NCI-H226 (cell line): ENCODE measurements at regions not wholly inside any gene's neighbourhood (a gene's known extent, or its start where the extent isn't known, plus 50 kb on each side); places are given as distances from the start of the nearest gene placed in this dataset.
"Not testable (repeated sequence)": the region's sequence is repeated elsewhere in the genome, so short reads cannot be mapped to it uniquely, and the experiment has no call there.

Experiments
- DNase-seq: peaks from one replicate; pipeline ENCODE4 v3.0.0-alpha.2; 2015

- DNase-seq, result no peak
Measured at GRCh38 chr15:50857763-50858162, 50.7 kb upstream of the AP4E1 start.

GRCh38 chr15:50854601-50855490 lies 53.6 kb upstream of the AP4E1 start:
- peak; percentile 96 for DNase-seq

GRCh38 chr15:50850003-50850402 lies 58.5 kb upstream of the AP4E1 start:
- no peak for DNase-seq

- no peak for DNase-seq
Measured at GRCh38 chr15:50848349-50848748, 60.1 kb upstream of the AP4E1 start.

- DNase-seq, result not testable (repeated sequence)
Measured at GRCh38 chr15:50845181-50845580, 63.3 kb upstream of the AP4E1 start.

- no peak for DNase-seq
Measured at GRCh38 chr15:50840520-50840919, 68.0 kb upstream of the AP4E1 start.

GRCh38 chr15:50837256-50837770 lies 71.2 kb upstream of the AP4E1 start:
- DNase-seq, result no peak

- peak; percentile 50 for DNase-seq
Measured at GRCh38 chr15:50830477-50831354, 65.2 kb upstream of the SPPL2A start.

GRCh38 chr15:50828610-50829206 lies 63.2 kb upstream of the SPPL2A start:
- peak; percentile 96 for DNase-seq

- DNase-seq, result no peak
Measured at GRCh38 chr15:50825946-50826345, 60.4 kb upstream of the SPPL2A start.

- DNase-seq, result no peak
Measured at GRCh38 chr15:50824514-50824913, 59.0 kb upstream of the SPPL2A start.

GRCh38 chr15:50823281-50823680 lies 57.8 kb upstream of the SPPL2A start:
- no peak for DNase-seq

GRCh38 chr15:50821476-50821875 lies 56.0 kb upstream of the SPPL2A start:
- no peak for DNase-seq

- DNase-seq, result no peak
Measured at GRCh38 chr15:50820808-50821382, 55.4 kb upstream of the SPPL2A start.

GRCh38 chr15:50819344-50819743 lies 53.8 kb upstream of the SPPL2A start:
- DNase-seq, result peak; percentile 11

GRCh38 chr15:50815958-50816590 lies 50.6 kb upstream of the SPPL2A start:
- peak; percentile 99 for DNase-seq
